ENCODE measurements at regions not wholly inside any gene's neighbourhood (a gene's known extent, or its start where the extent isn't known, plus 50 kb on each side); places are given as distances from the start of the nearest gene placed in this dataset.

DNA sequence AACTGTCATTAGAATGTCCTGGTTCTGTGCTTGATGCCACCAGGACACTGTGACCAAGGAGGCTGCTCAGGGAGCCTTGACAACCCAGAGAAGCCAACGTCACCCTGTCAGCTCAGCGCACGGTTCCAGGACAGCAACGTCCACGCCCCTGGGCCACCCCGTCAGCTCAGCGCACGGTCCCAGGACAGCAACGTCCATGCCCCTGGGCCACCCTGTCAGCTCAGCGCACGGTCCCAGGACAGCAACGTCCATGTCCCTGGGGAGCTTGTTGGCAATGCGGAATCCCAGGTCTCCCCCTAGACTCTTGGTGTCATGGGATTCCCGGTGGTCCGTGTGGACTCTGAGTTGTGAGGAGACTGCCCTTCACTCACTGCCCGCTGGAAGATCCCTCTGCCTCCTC lies 51.0 kb upstream of the GALR1 start:
- Histone ChIP-seq H2AFZ (ENCODE audit: low read length) (no peak overlapping the region), H2BK20ac (ENCODE audit: low read depth, low read length, poor library complexity, severe bottlenecking) (no peak overlapping the region), H4K91ac (ENCODE audit: insufficient read length, low read depth, low read length) (no peak overlapping the region), H3K9me3 (ENCODE audit: control insufficient read depth, low read depth, low read length) (no peaks in the 10 kb centered on the region), H3K56ac (ENCODE audit: insufficient read length, low read depth, low read length) (no peak overlapping the region), H4K8ac (replicated peaks; ENCODE audit: insufficient read length, low read depth, low read length) (no peak overlapping the region), H4K20me1 (ENCODE audit: control insufficient read depth, insufficient read depth, insufficient read length) (no peaks in the 10 kb centered on the region), H3K27me3 (ENCODE audit: insufficient read depth, low read length) (no peaks in the 10 kb centered on the region), H3K23ac (ENCODE audit: insufficient read length, low read depth, low read length) (no peak overlapping the region), H2BK15ac (ENCODE audit: low read depth, low read length) (no peak overlapping the region), H2BK5ac (ENCODE audit: insufficient read length, low read length) (no peak overlapping the region), H3K4me2 (ENCODE audit: insufficient read depth, insufficient read length, low read length) (no peak overlapping the region), H3K79me1 (ENCODE audit: insufficient read depth, low read depth, low read length, poor library complexity, severe bottlenecking) (no peaks in the 10 kb centered on the region), H4K5ac (ENCODE audit: insufficient read length, low read depth, low read length) (no peak overlapping the region), H3K4me1 (ENCODE audit: insufficient read depth, low read length) (no peaks in the 10 kb centered on the region), H3K23me2 (ENCODE audit: insufficient read length, low read depth, low read length, poor library complexity, severe bottlenecking) (peaks cover 4% of the 10 kb centered on the region), H3K27ac (ENCODE audit: insufficient read length, low read depth, low read length) (no peak overlapping the region), H2AK5ac (ENCODE audit: insufficient read length, low read length) (no peak overlapping the region), H3K18ac (ENCODE audit: insufficient read length, low read depth, low read length) (no peak overlapping the region), H3K14ac (ENCODE audit: insufficient read depth, low read length) (no peak overlapping the region), H3T11ph (ENCODE audit: low read length) (no peak overlapping the region), H2BK12ac (ENCODE audit: insufficient read length, low read depth, low read length) (no peak overlapping the region), H3K4ac (ENCODE audit: low read depth, low read length) (no peak overlapping the region), H3K9ac (ENCODE audit: extremely low read depth, insufficient read length, low read length) (no peak overlapping the region), H3K79me2 (ENCODE audit: insufficient read depth, low read length) (no peaks in the 10 kb centered on the region), H2BK120ac (ENCODE audit: low read depth, low read length, poor library complexity, severe bottlenecking) (no peak overlapping the region)
- no CpG with 5 or more reads among the region's 16 CpGs for WGBS (ENCODE audit: extremely low coverage, insufficient read length, low lambda C conversion rate)
- H3K27me3 Mint-ChIP-seq (ENCODE audit: low read depth), result peaks cover 2% of the 10 kb centered on the region; the same call in 1 of the 2 replicates
- TF ChIP-seq, protein P1, sequence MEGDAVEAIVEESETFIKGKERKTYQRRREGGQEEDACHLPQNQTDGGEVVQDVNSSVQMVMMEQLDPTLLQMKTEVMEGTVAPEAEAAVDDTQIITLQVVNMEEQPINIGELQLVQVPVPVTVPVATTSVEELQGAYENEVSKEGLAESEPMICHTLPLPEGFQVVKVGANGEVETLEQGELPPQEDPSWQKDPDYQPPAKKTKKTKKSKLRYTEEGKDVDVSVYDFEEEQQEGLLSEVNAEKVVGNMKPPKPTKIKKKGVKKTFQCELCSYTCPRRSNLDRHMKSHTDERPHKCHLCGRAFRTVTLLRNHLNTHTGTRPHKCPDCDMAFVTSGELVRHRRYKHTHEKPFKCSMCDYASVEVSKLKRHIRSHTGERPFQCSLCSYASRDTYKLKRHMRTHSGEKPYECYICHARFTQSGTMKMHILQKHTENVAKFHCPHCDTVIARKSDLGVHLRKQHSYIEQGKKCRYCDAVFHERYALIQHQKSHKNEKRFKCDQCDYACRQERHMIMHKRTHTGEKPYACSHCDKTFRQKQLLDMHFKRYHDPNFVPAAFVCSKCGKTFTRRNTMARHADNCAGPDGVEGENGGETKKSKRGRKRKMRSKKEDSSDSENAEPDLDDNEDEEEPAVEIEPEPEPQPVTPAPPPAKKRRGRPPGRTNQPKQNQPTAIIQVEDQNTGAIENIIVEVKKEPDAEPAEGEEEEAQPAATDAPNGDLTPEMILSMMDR (conservative IDR thresholded peaks at IDR 0.05), result no peak
- H3K9me3 Mint-ChIP-seq, result peaks cover 11 to 13% of the 10 kb centered on the region in 2 experiments; a peak in 4 of 5 replicates
- peaks cover 0 to 8% (median 2%) of the 10 kb centered on the region in 3 experiments; a peak in 2 of 7 replicates for H3K36me3 Mint-ChIP-seq (ENCODE audit: insufficient read depth in 1 of 3, low read depth in 3 of 3)
- H3K4me1 Mint-ChIP-seq, result no peaks in the 10 kb centered on the region
- H3K4me3 Mint-ChIP-seq, result no peak overlapping the region
- no peak for DNase-seq
- no peak overlapping the region for H3K27ac Mint-ChIP-seq
